Nephron progenitor cell (in vitro differentiated cells): ENCODE measurements at regions not wholly inside any gene's neighbourhood (a gene's known extent, or its start where the extent isn't known, plus 50 kb on each side); places are given as distances from the start of the nearest gene placed in this dataset.

Source experiments
- DNase-seq: peaks from one replicate; pipeline ENCODE4 v3.0.0; 2021
- H3K27ac Mint-ChIP-seq: 2 replicates; pipeline ENCODE4 v1.8.0; 2021; ENCODE audit warnings: mild to moderate bottlenecking, moderate library complexity, mixed read lengths
- H3K27me3 Mint-ChIP-seq: 2 replicates; pipeline ENCODE4 v1.8.0; 2021; ENCODE audit warnings: mild to moderate bottlenecking, low read depth, mixed read lengths; ENCODE audit not compliant: poor library complexity
- H3K36me3 Mint-ChIP-seq: 2 replicates; pipeline ENCODE4 v1.8.0; 2021; ENCODE audit warnings: low read depth, mixed read lengths
- H3K4me1 Mint-ChIP-seq: 2 replicates; pipeline ENCODE4 v1.8.0; 2021; ENCODE audit warnings: mixed read lengths
- H3K4me3 Mint-ChIP-seq: 2 replicates; pipeline ENCODE4 v1.8.0; 2021; ENCODE audit warnings: mild to moderate bottlenecking, moderate library complexity, mixed read lengths
- H3K9me3 Mint-ChIP-seq: 2 replicates; pipeline ENCODE4 v1.8.0; 2021; ENCODE audit warnings: mild to moderate bottlenecking, moderate library complexity, mixed read lengths
- TF ChIP-seq, protein P1 (sequence below): fragments of 200-600 bp; sonication (generic); IDR thresholded peaks from 2 replicates; pipeline ENCODE4 v1.5.0; 2021; ENCODE audit warnings: antibody characterized with exemption

DNA sequence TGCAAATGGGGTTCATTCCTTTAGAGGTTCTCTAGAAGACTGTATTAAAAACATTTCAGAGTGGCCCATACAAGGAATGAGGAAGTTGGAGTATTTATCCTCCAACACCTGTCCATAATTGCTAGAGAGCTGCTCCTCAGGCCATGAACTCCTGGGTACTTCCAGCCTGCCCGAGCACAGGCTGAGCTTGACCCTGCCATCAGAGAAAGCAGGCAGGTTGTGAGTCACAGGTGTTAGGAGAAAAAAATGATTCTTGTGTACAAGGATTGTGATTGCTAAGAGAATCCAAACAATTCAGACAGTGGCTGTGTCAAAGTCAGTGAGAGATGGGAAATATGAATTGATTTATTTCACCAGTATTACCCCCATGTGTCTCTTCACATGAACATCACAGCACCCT is 156.8 kb upstream of the GADL1 start:
- peaks cover 2% of the 10 kb centered on the region for H3K27me3 Mint-ChIP-seq
- TF ChIP-seq, protein P1, sequence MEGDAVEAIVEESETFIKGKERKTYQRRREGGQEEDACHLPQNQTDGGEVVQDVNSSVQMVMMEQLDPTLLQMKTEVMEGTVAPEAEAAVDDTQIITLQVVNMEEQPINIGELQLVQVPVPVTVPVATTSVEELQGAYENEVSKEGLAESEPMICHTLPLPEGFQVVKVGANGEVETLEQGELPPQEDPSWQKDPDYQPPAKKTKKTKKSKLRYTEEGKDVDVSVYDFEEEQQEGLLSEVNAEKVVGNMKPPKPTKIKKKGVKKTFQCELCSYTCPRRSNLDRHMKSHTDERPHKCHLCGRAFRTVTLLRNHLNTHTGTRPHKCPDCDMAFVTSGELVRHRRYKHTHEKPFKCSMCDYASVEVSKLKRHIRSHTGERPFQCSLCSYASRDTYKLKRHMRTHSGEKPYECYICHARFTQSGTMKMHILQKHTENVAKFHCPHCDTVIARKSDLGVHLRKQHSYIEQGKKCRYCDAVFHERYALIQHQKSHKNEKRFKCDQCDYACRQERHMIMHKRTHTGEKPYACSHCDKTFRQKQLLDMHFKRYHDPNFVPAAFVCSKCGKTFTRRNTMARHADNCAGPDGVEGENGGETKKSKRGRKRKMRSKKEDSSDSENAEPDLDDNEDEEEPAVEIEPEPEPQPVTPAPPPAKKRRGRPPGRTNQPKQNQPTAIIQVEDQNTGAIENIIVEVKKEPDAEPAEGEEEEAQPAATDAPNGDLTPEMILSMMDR = no peak
- DNase-seq = no peak
- H3K36me3 Mint-ChIP-seq = no peaks in the 10 kb centered on the region
- no peak overlapping the region for H3K27ac Mint-ChIP-seq
- H3K4me1 Mint-ChIP-seq = peaks cover 10% of the 10 kb centered on the region
- H3K9me3 Mint-ChIP-seq = peaks cover 16% of the 10 kb centered on the region
- no peak overlapping the region for H3K4me3 Mint-ChIP-seq

- no peaks in the 10 kb centered on the region for H3K27me3 Mint-ChIP-seq
- peaks cover 34% of the 10 kb centered on the region for H3K9me3 Mint-ChIP-seq
- TF ChIP-seq, protein P1 = no peak
- H3K27ac Mint-ChIP-seq = no peak overlapping the region
- no peak for DNase-seq
- no peaks in the 10 kb centered on the region for H3K4me1 Mint-ChIP-seq
- no peaks in the 10 kb centered on the region for H3K36me3 Mint-ChIP-seq
- no peak overlapping the region for H3K4me3 Mint-ChIP-seq
These were observed 158.8 kb upstream of the GADL1 start for GRCh38 chr3:31053299-31053698.

GRCh38 chr3:31054032-31054431 is 159.6 kb upstream of the GADL1 start:
- Mint-ChIP-seq H3K27ac (no peak overlapping the region), H3K4me3 (no peak overlapping the region), H3K4me1 (no peaks in the 10 kb centered on the region), H3K36me3 (peaks cover 4% of the 10 kb centered on the region), H3K27me3 (no peaks in the 10 kb centered on the region), H3K9me3 (peaks cover 41% of the 10 kb centered on the region)
- DNase-seq = no peak
- TF ChIP-seq, protein P1 = no peak

DNA sequence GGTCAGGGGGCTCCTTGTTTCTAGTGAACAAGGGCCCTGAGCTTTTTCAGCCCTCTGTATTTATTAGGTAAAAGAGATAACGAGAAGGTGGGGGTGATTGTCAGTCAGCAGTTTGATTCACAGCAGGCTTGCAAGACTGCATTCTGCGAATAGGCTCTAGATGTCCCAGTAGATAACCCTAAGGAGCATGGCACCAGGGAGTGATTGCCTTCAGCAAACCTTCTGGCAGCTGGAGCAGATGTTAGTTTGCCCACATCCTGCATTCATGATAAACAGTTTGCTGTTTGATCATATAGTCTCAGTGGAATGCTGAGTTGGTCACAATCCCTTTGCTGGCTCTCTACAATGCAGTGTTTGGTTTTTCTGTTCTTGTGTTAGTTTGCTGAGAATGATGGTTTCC is 161.3 kb upstream of the GADL1 start:
- H3K4me3 Mint-ChIP-seq = no peak overlapping the region
- peaks cover 15% of the 10 kb centered on the region for H3K36me3 Mint-ChIP-seq
- H3K27me3 Mint-ChIP-seq = no peaks in the 10 kb centered on the region
- DNase-seq = no peak
- peak overlapping the region; percentile 16 for H3K27ac Mint-ChIP-seq
- no peaks in the 10 kb centered on the region for H3K4me1 Mint-ChIP-seq
- TF ChIP-seq, protein P1 = no peak
- peaks cover 54% of the 10 kb centered on the region for H3K9me3 Mint-ChIP-seq

- Mint-ChIP-seq H3K27ac (no peak overlapping the region), H3K36me3 (peaks cover 18% of the 10 kb centered on the region), H3K27me3 (no peaks in the 10 kb centered on the region), H3K9me3 (peaks cover 55% of the 10 kb centered on the region), H3K4me3 (no peak overlapping the region), H3K4me1 (no peaks in the 10 kb centered on the region)
- TF ChIP-seq, protein P1 = no peak
- no peak for DNase-seq
These were observed 163.4 kb upstream of the GADL1 start for GRCh38 chr3:31057891-31058290.

GRCh38 chr3:31064021-31064420 is 169.6 kb upstream of the GADL1 start:
- Mint-ChIP-seq H3K27ac (no peak overlapping the region), H3K27me3 (no peaks in the 10 kb centered on the region)

More at GRCh38 chr3:31064021-31064420, 169.6 kb upstream of the GADL1 start:
- TF ChIP-seq, protein P1 = no peak
- no peak for DNase-seq
- peaks cover 14% of the 10 kb centered on the region for H3K4me1 Mint-ChIP-seq
- H3K9me3 Mint-ChIP-seq = peaks cover 22% of the 10 kb centered on the region
- H3K4me3 Mint-ChIP-seq = no peak overlapping the region
- H3K36me3 Mint-ChIP-seq = peaks cover 14% of the 10 kb centered on the region
